ENCODE measurements at regions not wholly inside any gene's neighbourhood (a gene's known extent, or its start where the extent isn't known, plus 50 kb on each side); places are given as distances from the start of the nearest gene placed in this dataset.
A peak's percentile ranks its signal among the peaks of the same experiment; 100 is the strongest.

DNA sequence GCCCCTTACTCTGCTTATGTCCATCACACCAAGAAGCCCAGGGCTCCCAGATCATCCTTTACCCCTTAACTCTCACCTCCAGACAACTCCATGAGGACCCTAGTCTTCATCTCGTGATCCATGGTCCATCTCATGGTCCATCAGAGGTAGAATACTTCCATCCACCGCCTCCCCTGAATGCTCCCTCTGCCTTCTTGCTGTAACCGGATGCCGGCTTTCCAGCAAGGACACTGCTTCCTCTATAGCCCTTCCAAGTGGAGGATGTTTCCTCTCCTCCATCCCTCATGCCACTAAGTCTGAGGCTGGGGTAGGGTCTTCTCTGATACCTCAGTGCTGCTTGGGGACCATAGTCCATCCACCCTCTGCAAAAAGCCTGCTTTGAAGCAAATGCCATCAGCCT is 118.6 kb upstream of the SIX2 start:
- H3K4me3 Mint-ChIP-seq: no peak overlapping the region
- peaks cover 29 to 30% of the 10 kb centered on the region in 2 donors for H3K4me1 ChIP-seq (ENCODE audit: control insufficient read depth in 1 of 2, insufficient read depth in 2 of 2, low read length in 2 of 2)
- H3K9me3 ChIP-seq (replicated peaks in 1 of 2; ENCODE audit: control insufficient read depth in 1 of 2, insufficient read depth in 1 of 2, low read length in 2 of 2): peaks cover 0 to 6% of the 10 kb centered on the region in 2 donors
- TF ChIP-seq, protein P1, sequence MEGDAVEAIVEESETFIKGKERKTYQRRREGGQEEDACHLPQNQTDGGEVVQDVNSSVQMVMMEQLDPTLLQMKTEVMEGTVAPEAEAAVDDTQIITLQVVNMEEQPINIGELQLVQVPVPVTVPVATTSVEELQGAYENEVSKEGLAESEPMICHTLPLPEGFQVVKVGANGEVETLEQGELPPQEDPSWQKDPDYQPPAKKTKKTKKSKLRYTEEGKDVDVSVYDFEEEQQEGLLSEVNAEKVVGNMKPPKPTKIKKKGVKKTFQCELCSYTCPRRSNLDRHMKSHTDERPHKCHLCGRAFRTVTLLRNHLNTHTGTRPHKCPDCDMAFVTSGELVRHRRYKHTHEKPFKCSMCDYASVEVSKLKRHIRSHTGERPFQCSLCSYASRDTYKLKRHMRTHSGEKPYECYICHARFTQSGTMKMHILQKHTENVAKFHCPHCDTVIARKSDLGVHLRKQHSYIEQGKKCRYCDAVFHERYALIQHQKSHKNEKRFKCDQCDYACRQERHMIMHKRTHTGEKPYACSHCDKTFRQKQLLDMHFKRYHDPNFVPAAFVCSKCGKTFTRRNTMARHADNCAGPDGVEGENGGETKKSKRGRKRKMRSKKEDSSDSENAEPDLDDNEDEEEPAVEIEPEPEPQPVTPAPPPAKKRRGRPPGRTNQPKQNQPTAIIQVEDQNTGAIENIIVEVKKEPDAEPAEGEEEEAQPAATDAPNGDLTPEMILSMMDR (IDR thresholded peaks at IDR 0.05): no peak
- no peaks in the 10 kb centered on the region for H3K27me3 ChIP-seq (ENCODE audit: control insufficient read depth in 2 of 2, insufficient read depth in 2 of 2, low read length in 2 of 2)
- no peak for DNase-seq
- H3K4me3 ChIP-seq (replicated peaks in 1 of 3; ENCODE audit: low read depth in 2 of 3, low read length in 3 of 3): no peak overlapping the region
- H3K4me2 ChIP-seq (replicated peaks; ENCODE audit: extremely low read depth, low read length, poor library complexity, severe bottlenecking): no peak overlapping the region
- no peak overlapping the region for H3K27ac ChIP-seq (ENCODE audit: low read depth in 1 of 2, low read length in 2 of 2)
- no peak overlapping the region for H3K9ac ChIP-seq (ENCODE audit: insufficient read depth, low read length, poor library complexity, severe bottlenecking)
- intact Hi-C loops (cut with micrococcal nuclease): no loop called here
- H3K27me3 Mint-ChIP-seq (ENCODE audit: low read depth in 3 of 3): peaks cover 0 to 3% (median 0%) of the 10 kb centered on the region in 3 donors
- H2AFZ ChIP-seq (ENCODE audit: insufficient read depth, low read depth, low read length, poor library complexity, severe bottlenecking): no peak overlapping the region
- H3K4me1 Mint-ChIP-seq: peaks cover 10% of the 10 kb centered on the region
- no peaks in the 10 kb centered on the region for H3K36me3 Mint-ChIP-seq
- 100% methylated on average over 1 of the region's 4 CpGs for WGBS (ENCODE audit: insufficient coverage)
- H4K20me1 ChIP-seq (ENCODE audit: insufficient read depth, low read length): no peaks in the 10 kb centered on the region
- no peaks in the 10 kb centered on the region for H3K79me2 ChIP-seq (ENCODE audit: insufficient read depth, low read length)
- no peaks in the 10 kb centered on the region for H3K36me3 ChIP-seq (replicated peaks in 1 of 2; ENCODE audit: control insufficient read depth in 1 of 2, insufficient read depth in 2 of 2, low read length in 2 of 2)
- H3K9me3 Mint-ChIP-seq: peaks cover 0 to 5% (median 2%) of the 10 kb centered on the region in 7 donors
- no peak overlapping the region for H3K27ac Mint-ChIP-seq

DNA sequence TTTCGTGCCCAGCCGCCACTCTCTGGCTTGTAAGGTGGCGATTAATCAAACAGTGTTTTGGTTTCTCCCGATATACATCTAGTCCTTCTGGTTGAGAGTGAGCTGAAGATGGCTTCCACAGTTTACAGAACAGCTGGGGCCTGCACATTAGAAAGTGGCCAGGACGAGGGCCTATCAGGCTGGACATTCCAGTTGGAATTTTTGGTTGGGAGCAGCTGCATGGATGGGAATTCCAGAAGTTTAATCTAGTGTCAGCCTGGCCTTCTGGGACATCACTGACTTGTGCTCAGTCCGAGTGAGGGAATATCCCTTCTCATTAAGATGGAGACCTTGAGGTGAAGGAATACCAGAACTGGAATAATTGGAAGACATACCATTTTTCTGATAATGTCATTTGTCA is 118.1 kb upstream of the SIX2 start:
- Histone ChIP-seq H3K27ac (ENCODE audit: low read depth in 1 of 2, low read length in 2 of 2) (no peak overlapping the region), H3K79me2 (ENCODE audit: insufficient read depth, low read length) (no peaks in the 10 kb centered on the region), H3K27me3 (ENCODE audit: control insufficient read depth in 2 of 2, insufficient read depth in 2 of 2, low read length in 2 of 2) (no peaks in the 10 kb centered on the region), H3K9ac (ENCODE audit: insufficient read depth, low read length, poor library complexity, severe bottlenecking) (no peak overlapping the region), H3K4me3 (replicated peaks in 1 of 3; ENCODE audit: low read depth in 2 of 3, low read length in 3 of 3) (no peak overlapping the region), H2AFZ (ENCODE audit: insufficient read depth, low read depth, low read length, poor library complexity, severe bottlenecking) (no peak overlapping the region), H3K4me2 (replicated peaks; ENCODE audit: extremely low read depth, low read length, poor library complexity, severe bottlenecking) (no peak overlapping the region), H3K36me3 (replicated peaks in 1 of 2; ENCODE audit: control insufficient read depth in 1 of 2, insufficient read depth in 2 of 2, low read length in 2 of 2) (no peaks in the 10 kb centered on the region), H4K20me1 (ENCODE audit: insufficient read depth, low read length) (no peaks in the 10 kb centered on the region), H3K4me1 (ENCODE audit: control insufficient read depth in 1 of 2, insufficient read depth in 2 of 2, low read length in 2 of 2) (peaks cover 23 to 24% of the 10 kb centered on the region in 2 donors), H3K9me3 (replicated peaks in 1 of 2; ENCODE audit: control insufficient read depth in 1 of 2, insufficient read depth in 1 of 2, low read length in 2 of 2) (peaks cover 0 to 6% of the 10 kb centered on the region in 2 donors)
- intact Hi-C loops (cut with micrococcal nuclease): no loop called here
- H3K4me3 Mint-ChIP-seq: no peak overlapping the region
- WGBS (ENCODE audit: insufficient coverage): 95% methylated on average over 5 of the region's 6 CpGs
- peak overlapping the region in 1 of 7 donors; percentile 5 for H3K27ac Mint-ChIP-seq
- TF ChIP-seq, protein P1 (IDR thresholded peaks at IDR 0.05): no peak
- peaks cover 0 to 5% (median 2%) of the 10 kb centered on the region in 7 donors for H3K9me3 Mint-ChIP-seq
- H3K27me3 Mint-ChIP-seq (ENCODE audit: low read depth in 3 of 3): peaks cover 0 to 3% (median 0%) of the 10 kb centered on the region in 3 donors
- no peak for DNase-seq
- H3K36me3 Mint-ChIP-seq: no peaks in the 10 kb centered on the region
- H3K4me1 Mint-ChIP-seq: peaks cover 4% of the 10 kb centered on the region

Data from CD14-positive monocyte (primary cell).